ENCODE measurements at regions not wholly inside any gene's neighbourhood (a gene's known extent, or its start where the extent isn't known, plus 50 kb on each side); places are given as distances from the start of the nearest gene placed in this dataset.

- TF ChIP-seq, protein P1, sequence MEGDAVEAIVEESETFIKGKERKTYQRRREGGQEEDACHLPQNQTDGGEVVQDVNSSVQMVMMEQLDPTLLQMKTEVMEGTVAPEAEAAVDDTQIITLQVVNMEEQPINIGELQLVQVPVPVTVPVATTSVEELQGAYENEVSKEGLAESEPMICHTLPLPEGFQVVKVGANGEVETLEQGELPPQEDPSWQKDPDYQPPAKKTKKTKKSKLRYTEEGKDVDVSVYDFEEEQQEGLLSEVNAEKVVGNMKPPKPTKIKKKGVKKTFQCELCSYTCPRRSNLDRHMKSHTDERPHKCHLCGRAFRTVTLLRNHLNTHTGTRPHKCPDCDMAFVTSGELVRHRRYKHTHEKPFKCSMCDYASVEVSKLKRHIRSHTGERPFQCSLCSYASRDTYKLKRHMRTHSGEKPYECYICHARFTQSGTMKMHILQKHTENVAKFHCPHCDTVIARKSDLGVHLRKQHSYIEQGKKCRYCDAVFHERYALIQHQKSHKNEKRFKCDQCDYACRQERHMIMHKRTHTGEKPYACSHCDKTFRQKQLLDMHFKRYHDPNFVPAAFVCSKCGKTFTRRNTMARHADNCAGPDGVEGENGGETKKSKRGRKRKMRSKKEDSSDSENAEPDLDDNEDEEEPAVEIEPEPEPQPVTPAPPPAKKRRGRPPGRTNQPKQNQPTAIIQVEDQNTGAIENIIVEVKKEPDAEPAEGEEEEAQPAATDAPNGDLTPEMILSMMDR (IDR thresholded peaks at IDR 0.05): no peak
- TF ChIP-seq POLR2A (IDR thresholded peaks at IDR 0.05): no peak
Measured at GRCh38 chr5:5078009-5078897, 61.9 kb upstream of the ADAMTS16 start.

All from esophagus squamous epithelium (tissue), 4 donors.